Adrenal gland (tissue), 9 donors: ENCODE measurements at regions not wholly inside any gene's neighbourhood (a gene's known extent, or its start where the extent isn't known, plus 50 kb on each side); places are given as distances from the start of the nearest gene placed in this dataset.

Experiments used
- DNase-seq, 7 donors: peaks; one replicate each; pipeline ENCODE4 v3.0.0-alpha.2; 2019 to 2020
- H3K27ac ChIP-seq, 5 donors: fragments of 200-600 bp; sonication (generic) in 4 of 5; 1 replicate in 3 of 5; 2 replicates in 2 of 5; pipeline versions ENCODE4 v1.5.1 to v1.8.0; 2016 to 2020; ENCODE audit warnings: mild to moderate bottlenecking in 1 of 5
- H3K27me3 ChIP-seq: fragments of 200-600 bp; 2 replicates; pipeline ENCODE4 v1.8.0; 2021
- H3K36me3 ChIP-seq, 2 donors: fragments of 200-600 bp; replicated peaks in 1 of 2; 1 replicate in 1 of 2; 2 replicates in 1 of 2; pipeline versions ENCODE4 v1.5.1 to v1.8.0; 2018 to 2022
- H3K4me1 ChIP-seq, 2 donors: fragments of 200-600 bp; replicated peaks in 1 of 2; 1 replicate in 1 of 2; 2 replicates in 1 of 2; pipeline versions ENCODE4 v1.5.1 to v1.8.0; 2018 to 2021
- H3K4me3 ChIP-seq, 4 donors: fragments of 200-600 bp; sonication (generic) in 3 of 4; one replicate each; pipeline ENCODE4 v1.5.1; 2016 to 2018
- H3K9me3 ChIP-seq, 3 donors: fragments of 200-600 bp; sonication (generic) in 1 of 3; replicated peaks in 1 of 3; 1 replicate in 2 of 3; 2 replicates in 1 of 3; pipeline versions ENCODE4 v1.5.1 to v1.8.0; 2016 to 2021
- CTCF ChIP-seq, 6 experiments: fragments of 450-650 bp in 4 of 6; fragments of 200-600 bp in 2 of 6; sonication (generic) in 1 of 6; IDR thresholded peaks; 1 replicate in 5 of 6; 2 replicates in 1 of 6; pipeline versions ENCODE4 v1.5.1 to v1.8.0; 2016 to 2021; ENCODE audit warnings: antibody characterized with exemption in 6 of 6, mild to moderate bottlenecking in 2 of 6, moderate library complexity in 1 of 6
- POLR2A ChIP-seq, 2 donors: fragments of 450-650 bp; IDR thresholded peaks; one replicate each; pipeline ENCODE4 v1.6.1; 2017; ENCODE audit warnings: antibody characterized with exemption in 2 of 2, mild to moderate bottlenecking in 2 of 2, moderate library complexity in 1 of 2
- WGBS, 4 donors: extraction: QIAGEN DNeasy Blood & Tissue Kit in 2 of 4; methylation state at CpG; one replicate each; pipeline versions ENCODE4 v1.1.5 to v1.1.7; 2013 to 2017; 5-methylcytosine and 5-hydroxymethylcytosine counted together
- intact Hi-C, 2 donors: fragments of 100-400 bp; cut with DNase I; formaldehyde crosslinking; loops; one replicate each; pipeline versions ENCODE4 v1.14.1 to v1.15.0; 2022 to 2023
- donor health status: healthy with polysubstance abuse.
- donor health status: Bipolar disorder and iron deficiency.
- donor health status: DM: yes; HTN: yes; CAD: no.
- donor health status: DM: no; HTN: no; CAD: no.
- donor health status: DM: no; HTN: no; CAD: no.

DNA sequence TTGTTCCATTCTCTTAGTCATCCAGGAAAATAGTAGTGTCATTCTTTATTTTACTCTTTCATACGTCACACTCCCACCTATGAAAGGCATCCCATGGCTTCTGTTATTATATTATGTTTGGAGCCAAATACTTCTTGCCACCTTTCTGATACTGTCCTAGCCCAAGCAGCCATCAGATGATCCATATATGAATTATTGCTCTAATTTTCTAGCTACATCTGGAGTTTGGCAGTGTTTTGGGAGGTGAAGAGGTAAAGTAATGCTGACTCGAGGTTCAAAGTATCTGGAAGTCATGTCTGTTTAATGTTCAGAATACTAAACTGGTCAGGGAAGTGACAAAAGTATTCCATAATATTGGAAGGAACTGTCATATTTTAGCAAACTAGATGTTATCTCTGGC, 362.5 kb downstream of the GPR37 start:
- Histone ChIP-seq H3K27me3 (no peaks in the 10 kb centered on the region), H3K4me3 (no peak overlapping the region), H3K9me3 (no peaks in the 10 kb centered on the region), H3K27ac (no peak overlapping the region), H3K36me3 (no peaks in the 10 kb centered on the region), H3K4me1 (no peaks in the 10 kb centered on the region)
- no peak for DNase-seq
- TF ChIP-seq POLR2A (IDR thresholded peaks at IDR 0.05) (no peak), CTCF (IDR thresholded peaks at IDR 0.05) (no peak)
- WGBS, 4 donors = 54 to 69% (median 64%) methylated on average over 2 of the region's 2 CpGs
- intact Hi-C loops = no loop called here

GRCh38 chr7:124399941-124400340, 365.7 kb downstream of the GPR37 start:
- no peak for TF ChIP-seq POLR2A (IDR thresholded peaks at IDR 0.05)
- TF ChIP-seq CTCF (IDR thresholded peaks at IDR 0.05) = no peak
- intact Hi-C loops = no loop called here
- WGBS, 4 donors = 87 to 92% (median 89%) methylated on average over 1 of the region's 1 CpG
- DNase-seq = no peak
- H3K27me3 ChIP-seq = no peaks in the 10 kb centered on the region
- H3K36me3 ChIP-seq = no peaks in the 10 kb centered on the region
- H3K4me3 ChIP-seq = no peak overlapping the region
- no peak overlapping the region for H3K27ac ChIP-seq
- H3K9me3 ChIP-seq = no peaks in the 10 kb centered on the region
- H3K4me1 ChIP-seq = no peaks in the 10 kb centered on the region

GRCh38 chr7:124398937-124399552, 366.2 kb upstream of the TMEM229A start:
- TF ChIP-seq CTCF (IDR thresholded peaks at IDR 0.05) (no peak), POLR2A (IDR thresholded peaks at IDR 0.05) (no peak)
- 69 to 85% (median 76%) methylated on average over 2 of the region's 2 CpGs for WGBS, 4 donors
- H3K36me3 ChIP-seq = no peaks in the 10 kb centered on the region
- no peak overlapping the region for H3K4me3 ChIP-seq
- H3K27me3 ChIP-seq = no peaks in the 10 kb centered on the region
- no peaks in the 10 kb centered on the region for H3K9me3 ChIP-seq
- no peak overlapping the region for H3K27ac ChIP-seq
- intact Hi-C loops = no loop called here
- no peaks in the 10 kb centered on the region for H3K4me1 ChIP-seq
- DNase-seq = no peak

GRCh38 chr7:124397134-124397533, 364.3 kb upstream of the TMEM229A start:
- Histone ChIP-seq H3K27me3 (no peaks in the 10 kb centered on the region), H3K36me3 (no peaks in the 10 kb centered on the region), H3K9me3 (no peaks in the 10 kb centered on the region), H3K4me1 (no peaks in the 10 kb centered on the region), H3K4me3 (no peak overlapping the region), H3K27ac (no peak overlapping the region)
- TF ChIP-seq CTCF (IDR thresholded peaks at IDR 0.05) (no peak), POLR2A (IDR thresholded peaks at IDR 0.05) (no peak)
- 67 to 74% (median 72%) methylated on average over 4 of the region's 4 CpGs for WGBS, 4 donors
- no peak for DNase-seq
- intact Hi-C loops = no loop called here
